ENCODE measurements at regions not wholly inside any gene's neighbourhood (a gene's known extent, or its start where the extent isn't known, plus 50 kb on each side); places are given as distances from the start of the nearest gene placed in this dataset.

GRCh38 chr11:19571906-19572305, 140.7 kb upstream of the NAV2 start:
- intact Hi-C loops (cut with DNase I): no loop called here
- Histone ChIP-seq H3K9me3 (replicated peaks in 1 of 3) (no peaks in the 10 kb centered on the region), H3K4me1 (replicated peaks in 1 of 2) (peaks cover 0 to 8% of the 10 kb centered on the region in 2 donors), H3K27me3 (no peaks in the 10 kb centered on the region), H3K27ac (no peak overlapping the region), H3K36me3 (replicated peaks in 1 of 2) (no peaks in the 10 kb centered on the region), H3K4me3 (no peak overlapping the region)
- no peak for DNase-seq
- TF ChIP-seq POLR2A (IDR thresholded peaks at IDR 0.05): no peak
- TF ChIP-seq CTCF (IDR thresholded peaks at IDR 0.05): no peak
- 0 to 93% (median 75%) methylated on average over 1 to 4 of the region's 4 CpGs for WGBS, 4 donors

DNA sequence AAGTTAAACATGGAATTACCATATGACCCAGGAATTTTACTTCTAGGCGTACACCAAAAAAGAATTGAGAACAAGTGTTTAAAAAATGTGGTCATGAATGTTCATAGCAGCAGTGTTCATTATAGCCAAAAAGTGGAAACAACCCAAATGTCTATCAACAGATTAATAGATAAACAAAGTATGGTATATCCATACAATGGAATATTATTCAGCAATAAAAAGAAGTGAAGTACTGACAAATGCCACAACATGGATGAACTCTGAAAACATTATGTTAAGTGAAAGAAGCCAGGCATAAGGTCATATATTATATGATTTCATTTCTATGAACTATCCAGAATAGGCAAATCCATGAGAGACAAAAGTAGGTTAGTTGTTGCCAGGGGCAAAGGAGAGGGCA, 141.7 kb upstream of the NAV2 start:
- intact Hi-C loops (cut with DNase I): no loop called here
- no peaks in the 10 kb centered on the region for H3K27me3 ChIP-seq
- H3K4me3 ChIP-seq: no peak overlapping the region
- H3K27ac ChIP-seq: no peak overlapping the region
- no peaks in the 10 kb centered on the region for H3K36me3 ChIP-seq (replicated peaks in 1 of 2)
- DNase-seq: no peak
- no peaks in the 10 kb centered on the region for H3K9me3 ChIP-seq (replicated peaks in 1 of 3)
- H3K4me1 ChIP-seq (replicated peaks in 1 of 2): no peaks in the 10 kb centered on the region
- no peak for TF ChIP-seq POLR2A (IDR thresholded peaks at IDR 0.05)
- WGBS, 4 donors: 91 to 100% (median 95%) methylated on average over 1 of the region's 1 CpG

GRCh38 chr11:19567996-19568395, 144.6 kb upstream of the NAV2 start:
- H3K27ac ChIP-seq: no peak overlapping the region
- DNase-seq: no peak
- no peaks in the 10 kb centered on the region for H3K4me1 ChIP-seq (replicated peaks in 1 of 2)
- intact Hi-C loops (cut with DNase I): no loop called here
- H3K9me3 ChIP-seq (replicated peaks in 1 of 3): no peaks in the 10 kb centered on the region
- H3K36me3 ChIP-seq (replicated peaks in 1 of 2): no peaks in the 10 kb centered on the region
- WGBS, 4 donors: 90 to 95% (median 93%) methylated on average over 3 of the region's 3 CpGs
- TF ChIP-seq CTCF (IDR thresholded peaks at IDR 0.05) (no peak), POLR2A (IDR thresholded peaks at IDR 0.05) (no peak)
- H3K27me3 ChIP-seq: no peaks in the 10 kb centered on the region
- no peak overlapping the region for H3K4me3 ChIP-seq

- TF ChIP-seq POLR2A (IDR thresholded peaks at IDR 0.05) (no peak), CTCF (IDR thresholded peaks at IDR 0.05) (no peak)
- H3K27me3 ChIP-seq: no peaks in the 10 kb centered on the region
- no peaks in the 10 kb centered on the region for H3K4me1 ChIP-seq (replicated peaks in 1 of 2)
- H3K27ac ChIP-seq: no peak overlapping the region
- no peak for DNase-seq
- 81 to 87% (median 85%) methylated on average over 5 of the region's 5 CpGs for WGBS, 4 donors
- H3K9me3 ChIP-seq (replicated peaks in 1 of 3): no peaks in the 10 kb centered on the region
- intact Hi-C loops (cut with DNase I): no loop called here
- H3K36me3 ChIP-seq (replicated peaks in 1 of 2): no peaks in the 10 kb centered on the region
- H3K4me3 ChIP-seq: no peak overlapping the region
Observed at GRCh38 chr11:19566583-19567379, 145.9 kb upstream of the NAV2 start.

DNA sequence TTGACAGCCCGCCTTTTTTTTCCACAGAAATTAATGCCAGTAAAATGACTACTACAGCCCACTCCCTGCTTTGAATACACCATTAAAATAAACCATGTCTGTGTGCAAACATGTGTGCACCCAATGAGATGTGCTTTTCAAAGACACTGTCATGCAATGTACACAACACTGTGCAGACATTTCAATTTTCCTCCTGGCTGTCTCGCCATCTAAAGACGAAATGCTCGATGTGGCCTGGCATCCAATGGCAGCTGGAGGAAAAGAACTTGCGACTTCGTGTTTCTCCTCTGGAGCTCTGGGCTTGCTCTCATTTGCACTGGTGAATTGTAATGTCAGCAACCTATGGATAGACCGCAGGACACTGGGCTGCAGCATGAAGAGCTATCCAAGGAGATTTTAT, 147.0 kb upstream of the NAV2 start:
- Histone ChIP-seq H3K27me3 (no peaks in the 10 kb centered on the region), H3K36me3 (replicated peaks in 1 of 2) (no peaks in the 10 kb centered on the region), H3K4me3 (no peak overlapping the region), H3K27ac (no peak overlapping the region), H3K4me1 (replicated peaks in 1 of 2) (no peaks in the 10 kb centered on the region), H3K9me3 (replicated peaks in 1 of 3) (no peaks in the 10 kb centered on the region)
- no peak for TF ChIP-seq CTCF (IDR thresholded peaks at IDR 0.05)
- TF ChIP-seq POLR2A (IDR thresholded peaks at IDR 0.05): no peak
- DNase-seq: no peak
- WGBS, 4 donors: 91 to 96% (median 94%) methylated on average over 7 of the region's 7 CpGs
- intact Hi-C loops (cut with DNase I): loop anchor here (2.0 kb wide), 1 partner anchor 177 kb away; no protein-coding TSS in a partner anchor

Measured in adrenal gland (tissue), 9 donors.